ENCODE measurements at regions not wholly inside any gene's neighbourhood (a gene's known extent, or its start where the extent isn't known, plus 50 kb on each side); places are given as distances from the start of the nearest gene placed in this dataset.
"Not testable (repeated sequence)": the region's sequence is repeated elsewhere in the genome, so short reads cannot be mapped to it uniquely, and the experiment has no call there.

DNA sequence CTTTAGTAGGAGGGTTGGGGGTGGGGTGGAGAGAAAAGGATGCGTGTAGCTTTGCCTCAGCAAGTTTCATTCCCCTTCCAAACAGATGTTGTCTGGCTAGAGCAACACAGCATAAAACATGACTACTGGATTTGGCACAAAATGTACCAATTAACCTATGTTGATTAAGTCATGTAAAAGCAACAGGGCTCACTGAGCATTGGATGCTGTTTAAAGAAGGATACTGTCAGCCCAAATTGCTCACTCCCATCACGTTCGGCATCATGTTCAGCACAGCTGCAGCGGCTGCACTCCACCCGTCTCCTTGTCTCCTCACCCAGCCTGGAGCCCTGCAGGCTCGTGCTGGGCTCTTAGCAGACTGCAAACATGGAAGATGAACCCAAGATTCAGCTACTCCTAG lies 77.5 kb downstream of the DLEU7 start:
- TF ChIP-seq, protein P1, sequence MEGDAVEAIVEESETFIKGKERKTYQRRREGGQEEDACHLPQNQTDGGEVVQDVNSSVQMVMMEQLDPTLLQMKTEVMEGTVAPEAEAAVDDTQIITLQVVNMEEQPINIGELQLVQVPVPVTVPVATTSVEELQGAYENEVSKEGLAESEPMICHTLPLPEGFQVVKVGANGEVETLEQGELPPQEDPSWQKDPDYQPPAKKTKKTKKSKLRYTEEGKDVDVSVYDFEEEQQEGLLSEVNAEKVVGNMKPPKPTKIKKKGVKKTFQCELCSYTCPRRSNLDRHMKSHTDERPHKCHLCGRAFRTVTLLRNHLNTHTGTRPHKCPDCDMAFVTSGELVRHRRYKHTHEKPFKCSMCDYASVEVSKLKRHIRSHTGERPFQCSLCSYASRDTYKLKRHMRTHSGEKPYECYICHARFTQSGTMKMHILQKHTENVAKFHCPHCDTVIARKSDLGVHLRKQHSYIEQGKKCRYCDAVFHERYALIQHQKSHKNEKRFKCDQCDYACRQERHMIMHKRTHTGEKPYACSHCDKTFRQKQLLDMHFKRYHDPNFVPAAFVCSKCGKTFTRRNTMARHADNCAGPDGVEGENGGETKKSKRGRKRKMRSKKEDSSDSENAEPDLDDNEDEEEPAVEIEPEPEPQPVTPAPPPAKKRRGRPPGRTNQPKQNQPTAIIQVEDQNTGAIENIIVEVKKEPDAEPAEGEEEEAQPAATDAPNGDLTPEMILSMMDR (IDR thresholded peaks at IDR 0.05), result no peak
- no peaks in the 10 kb centered on the region for H3K4me1 ChIP-seq (ENCODE audit: control insufficient read depth in 1 of 2, insufficient read depth in 1 of 2, low read depth in 1 of 2, low read length in 1 of 2)

DNA sequence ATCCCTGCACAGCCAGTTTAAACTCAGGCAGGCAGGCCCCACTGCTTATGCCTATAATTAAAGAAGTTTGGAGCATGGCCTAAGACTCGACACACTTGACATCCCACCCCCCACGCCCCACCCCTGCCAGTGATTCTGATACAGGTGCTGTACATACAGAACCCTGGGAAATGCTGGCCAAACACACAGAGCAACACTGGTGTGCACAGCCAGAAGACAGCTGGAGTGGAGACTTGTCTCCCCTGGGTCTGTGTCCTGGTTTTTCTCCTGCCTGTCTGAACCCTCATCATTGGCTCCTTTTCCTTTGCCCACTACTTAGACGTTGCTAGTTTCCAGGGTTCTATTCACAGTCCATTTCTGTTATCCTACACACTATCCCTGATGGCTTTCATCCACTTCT lies 76.8 kb downstream of the DLEU7 start:
- no peaks in the 10 kb centered on the region for H3K4me1 ChIP-seq (ENCODE audit: control insufficient read depth in 1 of 2, insufficient read depth in 1 of 2, low read depth in 1 of 2, low read length in 1 of 2)
- H3K27ac ChIP-seq, result no peak overlapping the region
- H3K4me3 ChIP-seq (ENCODE audit: low read depth in 1 of 2, low read length in 1 of 2), result no peak overlapping the region
- no peaks in the 10 kb centered on the region for H3K27me3 ChIP-seq
- TF ChIP-seq, protein P1 (IDR thresholded peaks at IDR 0.05), result no peak
- H3K36me3 ChIP-seq, result no peaks in the 10 kb centered on the region
- H3K9me3 ChIP-seq, result no peaks in the 10 kb centered on the region

More for the DNA sequence above, 77.5 kb downstream of the DLEU7 start:
- Histone ChIP-seq H3K9me3 (no peaks in the 10 kb centered on the region), H3K27ac (no peak overlapping the region), H3K27me3 (no peaks in the 10 kb centered on the region), H3K4me3 (ENCODE audit: low read depth in 1 of 2, low read length in 1 of 2) (no peak overlapping the region), H3K36me3 (no peaks in the 10 kb centered on the region)

DNA sequence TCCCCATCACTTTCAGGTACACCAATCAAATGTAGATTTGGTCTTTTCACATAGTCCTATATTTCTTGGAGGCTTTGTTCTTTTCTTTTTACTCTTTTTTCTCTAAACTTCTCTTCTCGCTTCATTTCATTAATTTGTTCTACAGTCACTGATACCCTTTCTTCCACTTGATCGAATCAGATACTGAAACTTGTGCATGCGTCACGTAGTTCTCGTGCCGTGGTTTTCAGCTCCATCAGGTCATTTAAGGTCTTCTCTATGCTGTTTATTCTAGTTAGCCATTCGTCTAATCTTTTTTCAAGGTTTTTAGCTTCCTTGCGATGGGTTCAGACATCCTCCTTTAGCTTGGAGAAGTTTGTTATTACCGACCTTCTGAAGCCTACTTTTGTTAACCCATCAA lies 70.6 kb downstream of the DLEU7 start:
- H3K9me3 ChIP-seq, result not testable (repeated sequence)

More for the DNA sequence above, 70.6 kb downstream of the DLEU7 start:
- not testable (repeated sequence) for H3K27me3 ChIP-seq; H3K4me1 ChIP-seq (ENCODE audit: control insufficient read depth in 1 of 2, insufficient read depth in 1 of 2, low read depth in 1 of 2, low read length in 1 of 2); H3K36me3 ChIP-seq; H3K4me3 ChIP-seq (ENCODE audit: low read depth in 1 of 2, low read length in 1 of 2); H3K27ac ChIP-seq
